ENCODE measurements at regions not wholly inside any gene's neighbourhood (a gene's known extent, or its start where the extent isn't known, plus 50 kb on each side); places are given as distances from the start of the nearest gene placed in this dataset.

GRCh38 chr9:25755951-25756350, 77.7 kb upstream of the TUSC1 start:
- TF ChIP-seq CTCF (IDR thresholded peaks at IDR 0.05) (no peak), POLR2A (IDR thresholded peaks at IDR 0.05) (no peak)
